ENCODE measurements at regions not wholly inside any gene's neighbourhood (a gene's known extent, or its start where the extent isn't known, plus 50 kb on each side); places are given as distances from the start of the nearest gene placed in this dataset.

DNA sequence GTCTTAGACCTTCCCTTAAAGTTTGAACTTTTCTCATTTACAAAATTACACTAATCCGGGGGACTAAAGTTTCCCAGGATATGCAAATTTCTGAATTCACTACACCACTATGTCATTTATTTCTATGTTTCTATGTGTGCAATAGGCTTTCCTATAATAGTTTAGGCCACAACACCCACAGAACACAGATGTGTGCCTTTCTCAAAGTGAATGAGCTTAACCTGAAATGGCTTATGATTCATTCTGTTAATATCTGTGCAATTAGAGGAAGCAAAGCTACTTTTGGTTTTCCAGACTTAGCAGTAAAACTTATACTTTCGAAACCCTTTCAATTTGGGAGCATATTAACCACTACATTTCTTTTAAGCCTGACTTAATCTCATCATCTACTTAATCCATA lies 748.1 kb downstream of the GBE1 start:
- TF ChIP-seq, protein P1, sequence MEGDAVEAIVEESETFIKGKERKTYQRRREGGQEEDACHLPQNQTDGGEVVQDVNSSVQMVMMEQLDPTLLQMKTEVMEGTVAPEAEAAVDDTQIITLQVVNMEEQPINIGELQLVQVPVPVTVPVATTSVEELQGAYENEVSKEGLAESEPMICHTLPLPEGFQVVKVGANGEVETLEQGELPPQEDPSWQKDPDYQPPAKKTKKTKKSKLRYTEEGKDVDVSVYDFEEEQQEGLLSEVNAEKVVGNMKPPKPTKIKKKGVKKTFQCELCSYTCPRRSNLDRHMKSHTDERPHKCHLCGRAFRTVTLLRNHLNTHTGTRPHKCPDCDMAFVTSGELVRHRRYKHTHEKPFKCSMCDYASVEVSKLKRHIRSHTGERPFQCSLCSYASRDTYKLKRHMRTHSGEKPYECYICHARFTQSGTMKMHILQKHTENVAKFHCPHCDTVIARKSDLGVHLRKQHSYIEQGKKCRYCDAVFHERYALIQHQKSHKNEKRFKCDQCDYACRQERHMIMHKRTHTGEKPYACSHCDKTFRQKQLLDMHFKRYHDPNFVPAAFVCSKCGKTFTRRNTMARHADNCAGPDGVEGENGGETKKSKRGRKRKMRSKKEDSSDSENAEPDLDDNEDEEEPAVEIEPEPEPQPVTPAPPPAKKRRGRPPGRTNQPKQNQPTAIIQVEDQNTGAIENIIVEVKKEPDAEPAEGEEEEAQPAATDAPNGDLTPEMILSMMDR (IDR thresholded peaks at IDR 0.05) = no peak
- ATAC-seq (no peak), DNase-seq (no peak)
- intact Hi-C loops (cut with DNase I) = no loop called here
- no peaks in the 10 kb centered on the region for H3K9me3 ChIP-seq
- H3K27ac ChIP-seq = no peak overlapping the region
- no peaks in the 10 kb centered on the region for H3K4me1 ChIP-seq
- no peaks in the 10 kb centered on the region for H3K36me3 ChIP-seq
- H3K27me3 ChIP-seq = no peaks in the 10 kb centered on the region
- H3K4me3 ChIP-seq = no peak overlapping the region

DNA sequence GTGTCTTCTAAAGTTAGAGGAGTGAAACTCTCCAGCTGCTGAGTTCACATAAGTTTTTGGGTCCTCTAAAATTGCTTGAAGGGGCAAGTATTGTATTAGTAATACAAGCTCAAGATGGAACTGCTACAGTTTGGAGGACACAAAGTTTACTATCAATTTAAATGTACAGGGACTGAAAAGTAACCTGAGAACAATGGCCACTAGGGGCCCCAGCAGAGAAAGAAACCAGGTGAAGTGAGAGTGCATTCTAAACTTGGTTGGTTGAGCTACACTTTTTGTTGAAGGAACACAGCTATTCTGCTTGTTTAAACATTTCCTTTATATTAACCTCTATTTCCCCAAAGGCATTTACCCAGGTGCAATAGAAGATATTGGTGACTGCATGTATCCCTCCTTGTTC lies 755.5 kb downstream of the GBE1 start:
- Histone ChIP-seq H3K9me3 (no peaks in the 10 kb centered on the region), H3K4me1 (no peaks in the 10 kb centered on the region), H3K36me3 (no peaks in the 10 kb centered on the region), H3K27ac (no peak overlapping the region), H3K4me3 (no peak overlapping the region), H3K27me3 (no peaks in the 10 kb centered on the region)
- DNase-seq (no peak), ATAC-seq (no peak)
- TF ChIP-seq, protein P1 (IDR thresholded peaks at IDR 0.05) = no peak
- intact Hi-C loops (cut with DNase I) = no loop called here

DNA sequence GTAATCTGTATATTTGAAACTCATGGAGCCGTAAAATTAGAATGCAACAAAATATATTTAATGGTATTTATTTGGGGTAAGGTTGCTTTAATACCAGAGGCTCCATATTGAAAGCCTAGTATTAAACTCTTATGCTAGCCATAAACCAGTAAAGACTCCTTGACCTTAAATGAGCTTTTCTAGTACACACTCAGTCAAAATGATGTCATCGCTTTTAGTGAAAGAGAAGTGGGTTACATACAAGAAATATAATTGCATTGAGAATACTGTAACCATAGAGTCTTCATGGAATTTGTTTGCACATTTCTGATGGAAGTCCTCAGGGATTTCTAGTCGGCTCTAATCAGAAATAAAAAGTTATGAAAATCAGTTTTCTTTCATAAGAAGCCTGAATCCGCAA lies 757.6 kb downstream of the GBE1 start:
- Histone ChIP-seq H3K27ac (no peak overlapping the region), H3K4me3 (no peak overlapping the region), H3K9me3 (no peaks in the 10 kb centered on the region), H3K27me3 (no peaks in the 10 kb centered on the region), H3K36me3 (no peaks in the 10 kb centered on the region), H3K4me1 (no peaks in the 10 kb centered on the region)
- no peak for DNase-seq
- intact Hi-C loops (cut with DNase I) = no loop called here
- no peak for ATAC-seq
- TF ChIP-seq, protein P1 (IDR thresholded peaks at IDR 0.05) = no peak

DNA sequence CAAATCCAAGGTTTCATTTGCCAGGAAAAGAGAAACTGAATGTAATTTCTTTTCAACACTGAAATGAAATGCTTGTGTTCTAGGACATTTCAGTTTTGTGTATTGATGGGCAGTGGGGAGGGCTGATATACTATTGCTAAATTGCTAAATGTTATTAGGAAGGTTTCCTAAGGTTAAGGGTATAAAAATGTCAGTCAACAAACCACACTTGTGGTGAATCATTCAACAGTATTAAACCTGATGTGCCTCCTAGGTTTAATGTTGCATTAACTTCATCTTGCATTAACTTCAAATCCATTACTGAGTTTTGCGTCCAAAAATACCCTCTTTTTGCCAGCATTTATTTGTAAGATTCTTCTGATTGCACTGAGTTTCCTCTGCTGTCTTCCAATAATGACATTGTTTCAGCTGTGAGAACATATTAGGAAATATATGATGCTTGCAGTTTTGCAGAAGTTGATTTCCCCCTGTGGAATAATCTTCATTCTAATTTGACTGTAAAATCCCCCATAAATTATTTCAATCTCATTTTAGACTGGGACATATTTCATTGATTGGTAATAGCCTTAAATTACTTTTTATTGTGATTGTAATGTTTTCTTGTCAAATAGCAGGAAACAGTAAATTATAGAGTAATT lies 758.3 kb downstream of the GBE1 start:
- intact Hi-C loops (cut with DNase I) = no loop called here
- no peak for DNase-seq
- Histone ChIP-seq H3K4me1 (no peaks in the 10 kb centered on the region), H3K9me3 (no peaks in the 10 kb centered on the region), H3K27ac (no peak overlapping the region), H3K36me3 (no peaks in the 10 kb centered on the region), H3K4me3 (no peak overlapping the region), H3K27me3 (no peaks in the 10 kb centered on the region)
- ATAC-seq = no peak
- TF ChIP-seq, protein P1 (IDR thresholded peaks at IDR 0.05) = no peak

DNA sequence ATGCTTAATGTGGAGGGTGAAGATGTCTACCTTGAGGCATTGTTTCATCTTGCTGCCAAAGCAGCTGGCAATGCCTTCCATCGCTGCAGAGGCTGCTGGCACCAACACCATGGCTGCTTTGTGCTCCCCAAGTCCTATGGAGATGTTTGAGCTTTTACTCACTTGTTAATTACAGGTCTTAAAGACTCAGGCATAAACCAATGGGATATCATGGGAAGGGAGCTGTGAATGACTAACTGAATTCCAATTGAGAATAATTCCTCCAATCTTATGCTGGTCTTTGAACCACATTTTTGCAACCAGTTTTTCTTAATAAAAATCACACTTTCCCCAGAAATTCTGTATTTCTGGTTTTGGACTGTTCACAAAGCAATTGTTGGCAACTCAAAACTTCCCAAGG lies 762.0 kb downstream of the GBE1 start:
- H3K27me3 ChIP-seq = no peaks in the 10 kb centered on the region
- H3K9me3 ChIP-seq = no peaks in the 10 kb centered on the region
- no peak for DNase-seq
- H3K4me3 ChIP-seq = no peak overlapping the region
- H3K27ac ChIP-seq = no peak overlapping the region
- ATAC-seq = no peak
- H3K36me3 ChIP-seq = no peaks in the 10 kb centered on the region
- intact Hi-C loops (cut with DNase I) = no loop called here
- H3K4me1 ChIP-seq = no peaks in the 10 kb centered on the region
- TF ChIP-seq, protein P1 (IDR thresholded peaks at IDR 0.05) = no peak

DNA sequence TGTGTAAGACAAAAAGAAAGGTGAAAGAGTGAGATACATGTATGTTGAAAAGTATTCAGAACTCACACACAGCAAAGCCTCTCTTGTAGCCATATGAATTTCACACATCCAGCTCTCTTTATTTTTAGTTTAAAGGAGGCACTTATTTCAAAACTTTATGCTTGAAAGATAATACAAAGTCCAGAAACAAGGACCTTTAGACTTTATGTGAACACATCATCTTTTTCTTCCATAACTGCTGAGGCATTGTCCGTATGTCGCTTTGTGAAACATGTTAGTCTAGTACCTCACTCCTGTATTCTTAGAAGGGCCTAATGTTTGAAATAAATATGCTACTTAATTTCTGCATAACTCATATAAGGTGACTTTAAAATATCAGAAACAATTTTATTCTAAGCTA lies 763.4 kb downstream of the GBE1 start:
- no peaks in the 10 kb centered on the region for H3K36me3 ChIP-seq
- H3K9me3 ChIP-seq = no peaks in the 10 kb centered on the region
- ATAC-seq = no peak
- TF ChIP-seq, protein P1 (IDR thresholded peaks at IDR 0.05) = no peak
- intact Hi-C loops (cut with DNase I) = no loop called here
- H3K4me1 ChIP-seq = no peaks in the 10 kb centered on the region
- no peaks in the 10 kb centered on the region for H3K27me3 ChIP-seq
- no peak overlapping the region for H3K4me3 ChIP-seq
- DNase-seq = no peak
- no peak overlapping the region for H3K27ac ChIP-seq

Measured in upper lobe of right lung (tissue), 1 donor.